ENCODE measurements at regions not wholly inside any gene's neighbourhood (a gene's known extent, or its start where the extent isn't known, plus 50 kb on each side); places are given as distances from the start of the nearest gene placed in this dataset.
"Not testable (repeated sequence)": the region's sequence is repeated elsewhere in the genome, so short reads cannot be mapped to it uniquely, and the experiment has no call there.

- Histone ChIP-seq H3K36me3 (ENCODE audit: control insufficient read depth, insufficient read depth, low read length) (no peaks in the 10 kb centered on the region), H3K4me1 (ENCODE audit: control insufficient read depth, insufficient read depth, low read length, poor library complexity, severe bottlenecking) (no peaks in the 10 kb centered on the region), H3K4me3 (ENCODE audit: low read depth, low read length) (no peak overlapping the region), H3K27ac (ENCODE audit: insufficient read depth, low read length, poor library complexity, severe bottlenecking) (no peak overlapping the region), H3K9me3 (ENCODE audit: control insufficient read depth in 2 of 2, low read length in 2 of 2) (no peaks in the 10 kb centered on the region), H3K27me3 (ENCODE audit: control insufficient read depth, insufficient read depth, low read length) (no peaks in the 10 kb centered on the region)
- Mint-ChIP-seq H3K36me3 (no peaks in the 10 kb centered on the region), H3K27me3 (no peaks in the 10 kb centered on the region), H3K9me3 (peaks cover 0 to 3% (median 2%) of the 10 kb centered on the region in 7 donors), H3K4me3 (no peak overlapping the region), H3K27ac (no peak overlapping the region), H3K4me1 (no peaks in the 10 kb centered on the region)
- no peak for ATAC-seq (ENCODE audit: low read depth in 2 of 2)
- DNase-seq, result no peak
These were observed 306.1 kb upstream of the ADARB2 start for GRCh38 chr10:2043379-2043778.

DNA sequence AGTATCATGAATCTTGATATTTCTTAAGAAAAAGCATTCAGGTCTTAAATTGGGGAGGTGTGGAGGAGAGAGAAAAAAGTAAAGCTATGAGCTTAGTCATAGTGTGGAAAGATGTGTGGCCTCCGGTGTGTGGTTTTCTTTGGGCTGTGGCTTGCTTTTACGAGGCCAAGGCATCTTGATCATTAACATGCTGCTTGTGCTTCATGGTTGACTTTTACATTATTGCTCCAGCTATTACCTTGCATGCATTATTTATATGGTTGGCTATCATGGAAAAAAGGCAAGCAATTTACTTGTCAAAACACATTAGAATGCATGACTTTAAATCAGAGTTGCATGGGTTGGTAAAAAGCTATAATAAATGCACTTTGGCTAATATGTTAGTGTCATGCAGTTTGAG, 300.7 kb upstream of the ADARB2 start:
- ATAC-seq (ENCODE audit: low read depth in 2 of 2), result no peak
- Histone ChIP-seq H3K9me3 (ENCODE audit: control insufficient read depth in 2 of 2, low read length in 2 of 2) (no peaks in the 10 kb centered on the region), H3K4me1 (ENCODE audit: control insufficient read depth, insufficient read depth, low read length, poor library complexity, severe bottlenecking) (no peaks in the 10 kb centered on the region), H3K27me3 (ENCODE audit: control insufficient read depth, insufficient read depth, low read length) (no peaks in the 10 kb centered on the region), H3K4me3 (ENCODE audit: low read depth, low read length) (no peak overlapping the region), H3K27ac (ENCODE audit: insufficient read depth, low read length, poor library complexity, severe bottlenecking) (no peak overlapping the region), H3K36me3 (ENCODE audit: control insufficient read depth, insufficient read depth, low read length) (no peaks in the 10 kb centered on the region)
- H3K27ac Mint-ChIP-seq, result no peak overlapping the region
- H3K4me3 Mint-ChIP-seq, result no peak overlapping the region
- H3K9me3 Mint-ChIP-seq, result peaks cover 0 to 4% (median 2%) of the 10 kb centered on the region in 7 donors
- H3K27me3 Mint-ChIP-seq, result no peaks in the 10 kb centered on the region
- H3K4me1 Mint-ChIP-seq, result no peaks in the 10 kb centered on the region
- no peak for DNase-seq
- H3K36me3 Mint-ChIP-seq, result no peaks in the 10 kb centered on the region

DNA sequence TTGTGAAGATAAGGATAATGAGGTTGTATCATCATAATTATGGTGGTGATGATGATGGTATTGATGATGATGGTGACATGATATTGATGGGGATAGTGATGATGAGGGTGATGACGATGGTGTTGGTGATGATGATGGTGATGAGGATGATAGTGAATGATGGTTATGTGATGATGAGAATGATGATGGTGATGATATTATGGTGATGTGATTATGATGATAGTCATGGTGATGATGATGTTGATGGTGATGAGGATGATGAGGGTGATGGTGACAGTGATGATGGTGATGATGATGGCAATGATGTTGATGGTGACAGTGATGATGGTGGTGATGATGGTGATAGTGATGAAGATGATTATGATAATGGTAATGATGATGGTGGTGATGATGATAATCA, 299.9 kb upstream of the ADARB2 start:
- Histone ChIP-seq H3K9me3 (ENCODE audit: control insufficient read depth in 2 of 2, low read length in 2 of 2) (no peaks in the 10 kb centered on the region), H3K27me3 (ENCODE audit: control insufficient read depth, insufficient read depth, low read length) (no peaks in the 10 kb centered on the region), H3K4me1 (ENCODE audit: control insufficient read depth, insufficient read depth, low read length, poor library complexity, severe bottlenecking) (no peaks in the 10 kb centered on the region), H3K36me3 (ENCODE audit: control insufficient read depth, insufficient read depth, low read length) (no peaks in the 10 kb centered on the region), H3K4me3 (ENCODE audit: low read depth, low read length) (no peak overlapping the region), H3K27ac (ENCODE audit: insufficient read depth, low read length, poor library complexity, severe bottlenecking) (no peak overlapping the region)
- Mint-ChIP-seq H3K4me1 (no peaks in the 10 kb centered on the region), H3K27me3 (no peaks in the 10 kb centered on the region), H3K4me3 (no peak overlapping the region), H3K9me3 (peaks cover 0 to 4% (median 3%) of the 10 kb centered on the region in 7 donors), H3K36me3 (no peaks in the 10 kb centered on the region), H3K27ac (no peak overlapping the region)
- DNase-seq, result no peak
- no peak for ATAC-seq (ENCODE audit: low read depth in 2 of 2)

- no peaks in the 10 kb centered on the region for H3K36me3 Mint-ChIP-seq
- H3K27ac Mint-ChIP-seq, result no peak overlapping the region
These were observed 298.9 kb upstream of the ADARB2 start for GRCh38 chr10:2036209-2036608.

GRCh38 chr10:2030046-2030445, 292.7 kb upstream of the ADARB2 start:
- Histone ChIP-seq H3K4me1 (ENCODE audit: control insufficient read depth, insufficient read depth, low read length, poor library complexity, severe bottlenecking) (no peaks in the 10 kb centered on the region), H3K4me3 (ENCODE audit: low read depth, low read length) (no peak overlapping the region), H3K36me3 (ENCODE audit: control insufficient read depth, insufficient read depth, low read length) (no peaks in the 10 kb centered on the region), H3K27ac (ENCODE audit: insufficient read depth, low read length, poor library complexity, severe bottlenecking) (no peak overlapping the region), H3K27me3 (ENCODE audit: control insufficient read depth, insufficient read depth, low read length) (no peaks in the 10 kb centered on the region), H3K9me3 (ENCODE audit: control insufficient read depth in 2 of 2, low read length in 2 of 2) (no peaks in the 10 kb centered on the region)
- DNase-seq (no peak), ATAC-seq (ENCODE audit: low read depth in 2 of 2) (no peak)
- Mint-ChIP-seq H3K27ac (no peak overlapping the region), H3K36me3 (no peaks in the 10 kb centered on the region), H3K4me1 (no peaks in the 10 kb centered on the region), H3K9me3 (peaks cover 0 to 3% (median 0%) of the 10 kb centered on the region in 7 donors), H3K4me3 (no peak overlapping the region), H3K27me3 (no peaks in the 10 kb centered on the region)

More at GRCh38 chr10:2036209-2036608, 298.9 kb upstream of the ADARB2 start:
- no peaks in the 10 kb centered on the region for H3K27me3 ChIP-seq (ENCODE audit: control insufficient read depth, insufficient read depth, low read length)
- DNase-seq (no peak), ATAC-seq (ENCODE audit: low read depth in 2 of 2) (no peak)
- Mint-ChIP-seq H3K4me3 (no peak overlapping the region), H3K4me1 (no peaks in the 10 kb centered on the region), H3K27me3 (no peaks in the 10 kb centered on the region), H3K9me3 (peaks cover 0 to 4% (median 3%) of the 10 kb centered on the region in 7 donors)
- H3K4me3 ChIP-seq (ENCODE audit: low read depth, low read length), result no peak overlapping the region
- no peaks in the 10 kb centered on the region for H3K4me1 ChIP-seq (ENCODE audit: control insufficient read depth, insufficient read depth, low read length, poor library complexity, severe bottlenecking)
- H3K27ac ChIP-seq (ENCODE audit: insufficient read depth, low read length, poor library complexity, severe bottlenecking), result no peak overlapping the region
- H3K36me3 ChIP-seq (ENCODE audit: control insufficient read depth, insufficient read depth, low read length), result no peaks in the 10 kb centered on the region
- H3K9me3 ChIP-seq (ENCODE audit: control insufficient read depth in 2 of 2, low read length in 2 of 2), result no peaks in the 10 kb centered on the region

DNA sequence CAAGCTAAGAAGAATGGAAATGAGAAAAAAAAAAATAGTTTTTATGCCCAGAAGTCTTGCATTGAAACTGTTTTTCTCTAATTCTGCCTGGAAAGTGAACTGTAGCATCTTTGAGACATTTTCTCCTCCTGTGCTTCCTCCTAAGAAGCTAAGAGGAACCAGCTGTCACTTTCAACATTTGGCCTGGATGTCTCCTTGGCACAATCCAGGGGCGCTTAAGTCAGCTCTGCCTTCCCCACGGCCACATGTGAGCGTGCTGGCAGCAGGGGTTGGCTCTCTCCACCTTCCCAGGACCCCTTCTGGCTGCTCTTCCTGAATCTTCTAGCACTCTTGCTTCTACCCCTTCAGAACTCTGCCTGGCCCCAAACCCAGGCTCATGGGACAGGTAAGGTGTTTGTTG, 289.6 kb upstream of the ADARB2 start:
- H3K27ac Mint-ChIP-seq, result no peak overlapping the region
- H3K27ac ChIP-seq (ENCODE audit: insufficient read depth, low read length, poor library complexity, severe bottlenecking), result no peak overlapping the region
- H3K9me3 ChIP-seq (ENCODE audit: control insufficient read depth in 2 of 2, low read length in 2 of 2), result no peaks in the 10 kb centered on the region
- H3K4me1 ChIP-seq (ENCODE audit: control insufficient read depth, insufficient read depth, low read length, poor library complexity, severe bottlenecking), result no peaks in the 10 kb centered on the region
- no peaks in the 10 kb centered on the region for H3K4me1 Mint-ChIP-seq
- DNase-seq (no peak), ATAC-seq (ENCODE audit: low read depth in 2 of 2) (no peak)
- no peak overlapping the region for H3K4me3 ChIP-seq (ENCODE audit: low read depth, low read length)
- no peaks in the 10 kb centered on the region for H3K36me3 ChIP-seq (ENCODE audit: control insufficient read depth, insufficient read depth, low read length)
- no peaks in the 10 kb centered on the region for H3K27me3 Mint-ChIP-seq
- H3K27me3 ChIP-seq (ENCODE audit: control insufficient read depth, insufficient read depth, low read length), result no peaks in the 10 kb centered on the region
- H3K36me3 Mint-ChIP-seq, result no peaks in the 10 kb centered on the region
- H3K9me3 Mint-ChIP-seq, result peaks cover 0 to 3% (median 0%) of the 10 kb centered on the region in 7 donors
- no peak overlapping the region for H3K4me3 Mint-ChIP-seq

DNA sequence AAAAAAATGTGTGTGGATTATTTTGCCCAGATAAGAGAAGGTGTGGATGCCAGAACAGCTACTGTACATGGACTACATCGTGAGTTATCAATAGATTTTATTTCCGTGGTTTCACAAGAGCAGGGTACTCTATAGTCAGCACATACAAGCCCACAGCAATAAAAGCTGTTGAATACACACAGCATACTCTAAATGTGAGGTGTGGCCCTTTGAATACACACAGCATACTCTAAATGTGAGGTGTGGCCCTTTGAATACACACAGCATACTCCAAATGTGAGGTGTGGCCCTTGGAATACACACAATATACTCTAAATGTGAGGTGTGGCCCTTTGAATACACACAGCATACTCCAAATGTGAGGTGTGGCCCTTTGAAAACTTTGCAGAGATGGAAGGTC, 287.4 kb upstream of the ADARB2 start:
- not testable (repeated sequence) for H3K4me1 Mint-ChIP-seq, DNase-seq, H3K9me3 Mint-ChIP-seq

DNA sequence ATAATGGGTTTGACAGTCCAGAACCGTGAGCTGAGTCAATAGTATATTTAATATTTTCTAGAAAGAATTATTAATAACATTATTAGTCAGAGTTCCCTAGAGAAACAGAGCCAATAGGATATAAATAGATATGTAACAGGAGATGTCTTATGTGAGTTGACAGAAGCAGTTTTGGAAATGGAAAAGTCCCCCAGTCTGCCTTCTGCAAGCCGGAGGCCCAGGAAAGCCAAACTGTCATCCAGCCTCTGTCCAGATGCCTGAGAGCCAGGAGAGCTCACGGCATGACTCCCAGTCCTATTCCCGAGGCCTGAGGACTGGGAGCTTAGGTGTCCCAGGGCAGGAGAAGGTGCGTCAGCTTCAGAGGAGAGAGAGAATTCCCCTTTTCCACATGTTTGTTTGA, 286.4 kb upstream of the ADARB2 start:
- no peaks in the 10 kb centered on the region for H3K36me3 Mint-ChIP-seq
- peak overlapping the region in 1 of 4 donors; percentile 32 for H3K4me3 Mint-ChIP-seq
- H3K27me3 Mint-ChIP-seq, result no peaks in the 10 kb centered on the region

More for the DNA sequence above, 287.4 kb upstream of the ADARB2 start:
- not testable (repeated sequence) for H3K27ac Mint-ChIP-seq; H3K36me3 Mint-ChIP-seq; H3K27me3 ChIP-seq (ENCODE audit: control insufficient read depth, insufficient read depth, low read length); H3K9me3 ChIP-seq (ENCODE audit: control insufficient read depth in 2 of 2, low read length in 2 of 2); H3K36me3 ChIP-seq (ENCODE audit: control insufficient read depth, insufficient read depth, low read length); H3K4me3 Mint-ChIP-seq; H3K27me3 Mint-ChIP-seq; H3K4me3 ChIP-seq (ENCODE audit: low read depth, low read length); H3K27ac ChIP-seq (ENCODE audit: insufficient read depth, low read length, poor library complexity, severe bottlenecking); H3K4me1 ChIP-seq (ENCODE audit: control insufficient read depth, insufficient read depth, low read length, poor library complexity, severe bottlenecking); ATAC-seq (ENCODE audit: low read depth in 2 of 2)

More for the DNA sequence above, 286.4 kb upstream of the ADARB2 start:
- Mint-ChIP-seq H3K9me3 (peaks cover 0 to 3% (median 0%) of the 10 kb centered on the region in 7 donors), H3K4me1 (no peaks in the 10 kb centered on the region), H3K27ac (no peak overlapping the region)
- Histone ChIP-seq H3K36me3 (ENCODE audit: control insufficient read depth, insufficient read depth, low read length) (no peaks in the 10 kb centered on the region), H3K27ac (ENCODE audit: insufficient read depth, low read length, poor library complexity, severe bottlenecking) (no peak overlapping the region), H3K4me1 (ENCODE audit: control insufficient read depth, insufficient read depth, low read length, poor library complexity, severe bottlenecking) (no peaks in the 10 kb centered on the region), H3K9me3 (ENCODE audit: control insufficient read depth in 2 of 2, low read length in 2 of 2) (no peaks in the 10 kb centered on the region), H3K27me3 (ENCODE audit: control insufficient read depth, insufficient read depth, low read length) (no peaks in the 10 kb centered on the region), H3K4me3 (ENCODE audit: low read depth, low read length) (no peak overlapping the region)
- no peak for DNase-seq
- ATAC-seq (ENCODE audit: low read depth in 2 of 2), result no peak
